Mesodermal cell (in vitro differentiated cells): ENCODE measurements at regions not wholly inside any gene's neighbourhood (a gene's known extent, or its start where the extent isn't known, plus 50 kb on each side); places are given as distances from the start of the nearest gene placed in this dataset.

Experiments
- H3K27ac ChIP-seq: 2 replicates; pipeline ENCODE4 v1.7.0; 2013; ENCODE audit warnings: mild to moderate bottlenecking, low read depth, low read length, moderate library complexity; ENCODE audit not compliant: severe bottlenecking
- H3K36me3 ChIP-seq: 2 replicates; pipeline ENCODE4 v1.7.1; 2013; ENCODE audit warnings: mild to moderate bottlenecking, low read length, moderate library complexity; ENCODE audit not compliant: control insufficient read depth, insufficient read depth
- H3K4me1 ChIP-seq: one replicate; pipeline ENCODE4 v1.7.1; 2013; ENCODE audit warnings: mild to moderate bottlenecking, low read length; ENCODE audit not compliant: insufficient read depth, control insufficient read depth, poor library complexity, severe bottlenecking
- H3K4me3 ChIP-seq: 2 replicates; pipeline ENCODE4 v1.7.0; 2013; ENCODE audit warnings: low read length, control low read depth, mild to moderate bottlenecking; ENCODE audit not compliant: insufficient read depth, poor library complexity, severe bottlenecking; ENCODE audit errors: extremely low read depth
- H3K9me3 ChIP-seq: 2 replicates; pipeline ENCODE4 v1.7.1; 2013; ENCODE audit warnings: mild to moderate bottlenecking, low read length, moderate library complexity; ENCODE audit not compliant: control insufficient read depth
- WGBS, 2 experiments: methylation state at CpG; one replicate each; pipeline ENCODE4 v1.1.5; 2013; ENCODE audit warnings: missing lambda C conversion rate in 2 of 2; ENCODE audit not compliant: insufficient coverage in 2 of 2; 5-methylcytosine and 5-hydroxymethylcytosine counted together

- Histone ChIP-seq H3K9me3 (no peaks in the 10 kb centered on the region), H3K36me3 (no peaks in the 10 kb centered on the region), H3K27ac (no peak overlapping the region), H3K4me3 (no peak overlapping the region), H3K4me1 (peaks cover 4% of the 10 kb centered on the region)
- 92 to 93% methylated on average over 8 of the region's 8 CpGs for WGBS, 2 experiments
Measured at GRCh38 chr2:105469781-105470180, 70.9 kb upstream of the FHL2 start.

DNA sequence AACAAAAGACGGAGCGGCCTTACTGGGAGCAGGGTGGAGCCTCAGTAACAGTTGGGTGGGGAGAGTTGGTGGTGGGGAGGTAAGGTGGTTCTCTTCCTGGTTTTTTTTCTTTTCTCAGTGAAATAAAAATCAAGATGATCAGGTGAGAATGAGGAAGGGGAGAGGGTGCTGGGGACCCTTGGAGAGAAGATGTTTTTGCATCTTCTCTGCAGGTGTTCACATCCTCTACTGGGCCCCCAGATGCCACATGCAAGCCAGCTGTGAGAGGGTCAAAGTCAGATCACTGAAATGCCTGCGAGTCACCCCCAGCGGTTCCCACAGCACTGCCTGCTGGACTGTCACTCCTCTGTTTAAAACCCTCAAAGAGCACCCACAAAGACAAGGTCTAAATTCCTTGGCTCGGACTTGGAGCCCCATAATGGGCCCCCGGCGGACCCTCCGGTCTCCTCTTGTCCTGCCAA, 69.8 kb upstream of the FHL2 start:
- Histone ChIP-seq H3K27ac (no peak overlapping the region), H3K36me3 (no peaks in the 10 kb centered on the region), H3K9me3 (no peaks in the 10 kb centered on the region), H3K4me1 (peaks cover 4% of the 10 kb centered on the region), H3K4me3 (no peak overlapping the region)
- 64 to 82% methylated on average over 6 to 8 of the region's 8 CpGs for WGBS, 2 experiments

DNA sequence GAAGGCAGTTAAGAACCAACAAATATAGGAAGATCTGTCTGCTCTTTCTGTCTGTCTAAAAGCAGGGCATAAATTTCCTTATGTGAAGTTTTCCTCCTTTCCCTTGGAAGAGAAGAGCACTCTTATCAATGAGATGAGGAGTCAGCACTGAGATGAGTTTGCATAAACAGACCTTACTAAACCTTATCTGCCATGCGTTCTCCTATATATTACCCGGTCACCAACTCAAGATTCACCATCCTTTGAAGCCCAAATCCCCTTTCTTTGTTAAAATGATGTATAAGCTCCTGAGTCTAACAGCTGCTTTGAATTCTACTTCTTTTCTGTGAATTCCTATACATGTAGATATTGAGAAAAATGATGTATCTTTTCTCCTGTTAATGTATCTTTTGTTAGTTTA, 65.5 kb upstream of the FHL2 start:
- Histone ChIP-seq H3K4me3 (no peak overlapping the region), H3K9me3 (no peaks in the 10 kb centered on the region), H3K27ac (no peak overlapping the region), H3K36me3 (no peaks in the 10 kb centered on the region), H3K4me1 (peaks cover 4% of the 10 kb centered on the region)
- WGBS, 2 experiments: no CpG with 5 or more reads among the region's 2 CpGs

DNA sequence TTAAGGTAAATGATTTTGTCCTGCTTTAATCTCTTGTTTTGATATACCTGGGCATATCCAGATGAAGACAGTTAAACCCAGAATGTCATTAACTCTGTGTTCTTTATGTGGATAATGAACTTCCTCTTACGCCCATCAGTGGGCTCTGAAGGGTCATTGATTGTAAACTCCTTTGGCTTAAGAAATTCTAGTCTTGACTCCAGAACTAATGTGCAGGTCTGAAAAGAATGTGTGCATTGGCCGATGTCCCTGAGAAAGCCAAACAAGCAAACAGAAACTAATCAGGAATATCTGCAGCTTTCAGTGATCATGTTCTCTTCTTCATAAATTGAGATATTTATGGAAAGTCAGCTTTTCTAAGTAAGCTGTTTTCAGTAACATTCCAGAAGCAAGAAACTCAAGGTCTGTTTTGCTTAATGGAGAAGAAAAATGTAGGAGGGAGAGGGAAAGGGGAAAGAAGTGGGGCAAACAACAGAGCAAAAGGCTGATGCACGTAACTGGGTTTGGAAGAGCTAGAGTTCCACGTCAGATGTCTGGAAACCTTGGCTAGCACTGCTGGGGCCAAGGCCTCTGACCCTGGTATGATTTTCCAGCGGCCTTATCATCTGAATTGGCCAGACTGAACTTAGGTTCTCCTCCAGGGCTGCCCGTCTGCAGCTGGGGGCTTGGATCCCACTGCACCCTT, 61.3 kb upstream of the FHL2 start:
- 82 to 92% methylated on average over 4 to 5 of the region's 6 CpGs for WGBS, 2 experiments

GRCh38 chr2:105458076-105458475, 59.2 kb upstream of the FHL2 start:
- H3K36me3 ChIP-seq: no peaks in the 10 kb centered on the region
- 87 to 90% methylated on average over 5 of the region's 6 CpGs for WGBS, 2 experiments

More for the DNA sequence above, 61.3 kb upstream of the FHL2 start:
- H3K4me3 ChIP-seq: no peak overlapping the region
- H3K9me3 ChIP-seq: no peaks in the 10 kb centered on the region
- H3K27ac ChIP-seq: no peak overlapping the region
- H3K4me1 ChIP-seq: no peaks in the 10 kb centered on the region
- H3K36me3 ChIP-seq: no peaks in the 10 kb centered on the region

GRCh38 chr2:105455488-105456003, 56.7 kb upstream of the FHL2 start:
- no peak overlapping the region for H3K4me3 ChIP-seq
- no peaks in the 10 kb centered on the region for H3K9me3 ChIP-seq
- WGBS, 2 experiments: 63 to 96% methylated on average over 1 to 3 of the region's 3 CpGs
- H3K27ac ChIP-seq: no peak overlapping the region
- no peaks in the 10 kb centered on the region for H3K36me3 ChIP-seq
- no peaks in the 10 kb centered on the region for H3K4me1 ChIP-seq

More at GRCh38 chr2:105458076-105458475, 59.2 kb upstream of the FHL2 start:
- no peak overlapping the region for H3K27ac ChIP-seq
- no peaks in the 10 kb centered on the region for H3K9me3 ChIP-seq
- H3K4me1 ChIP-seq: no peaks in the 10 kb centered on the region
- H3K4me3 ChIP-seq: no peak overlapping the region

DNA sequence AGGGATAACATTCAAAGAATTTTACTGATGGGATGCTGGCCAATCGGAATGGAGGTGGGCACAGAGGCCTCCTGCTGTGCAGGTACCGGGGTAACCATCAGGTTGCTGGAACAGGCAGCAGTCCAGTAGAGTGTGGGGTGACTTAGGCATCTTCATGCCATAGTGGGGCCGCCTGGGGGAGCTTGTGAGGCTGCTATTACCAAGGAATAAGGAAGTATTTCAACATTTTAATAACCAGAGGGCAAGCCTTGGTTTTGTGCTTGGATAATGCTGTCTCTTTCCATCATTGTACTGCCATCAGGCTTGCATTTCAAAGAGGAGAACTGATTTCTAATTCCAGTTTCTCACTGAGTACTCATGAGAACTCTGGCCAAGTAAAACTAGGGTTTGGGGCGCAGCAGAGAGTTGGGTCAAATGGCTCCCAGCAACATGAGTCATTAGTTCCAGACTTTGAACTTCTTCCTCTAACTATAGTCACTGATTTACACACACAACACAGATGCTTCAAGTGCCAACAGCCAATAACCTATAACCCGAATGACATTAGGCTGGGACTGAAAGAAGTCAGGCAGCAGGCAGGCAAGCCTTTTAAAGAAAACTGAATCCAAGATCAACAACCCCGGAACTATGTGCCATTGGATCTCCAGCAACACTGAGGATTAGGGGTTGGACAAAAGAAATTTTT, 56.1 kb upstream of the FHL2 start:
- WGBS, 2 experiments: 57 to 71% methylated on average over 3 to 4 of the region's 6 CpGs
- Histone ChIP-seq H3K36me3 (no peaks in the 10 kb centered on the region), H3K4me1 (no peaks in the 10 kb centered on the region), H3K9me3 (no peaks in the 10 kb centered on the region), H3K4me3 (no peak overlapping the region), H3K27ac (no peak overlapping the region)

DNA sequence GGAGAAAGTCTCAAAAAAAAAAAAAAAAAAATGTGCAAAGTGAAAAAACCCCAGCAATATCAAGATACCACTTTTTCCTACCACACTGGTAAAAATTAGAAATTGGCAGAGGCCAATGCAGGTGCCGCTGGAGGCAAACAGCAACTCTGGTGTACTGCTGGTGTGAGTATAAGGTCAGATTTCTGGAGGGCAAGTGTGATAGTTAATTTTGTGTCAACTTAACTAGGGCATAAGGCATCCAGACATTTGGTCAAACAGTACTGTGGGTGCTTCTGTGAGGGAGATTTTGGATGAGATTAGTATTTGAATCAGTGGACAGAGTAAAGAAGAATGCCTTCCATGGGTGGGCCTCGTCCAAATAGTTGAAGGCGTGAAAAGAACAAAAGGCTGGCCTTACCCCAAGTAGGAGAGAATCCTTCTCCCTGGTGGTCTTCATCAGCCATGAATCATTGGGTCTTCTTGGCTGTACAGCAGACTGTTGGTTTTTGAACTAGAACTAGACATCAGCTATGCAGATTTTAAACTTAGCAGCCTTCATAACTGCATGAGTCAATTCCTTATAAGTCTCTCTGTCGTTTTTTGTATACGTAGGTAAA, 52.8 kb upstream of the FHL2 start:
- Histone ChIP-seq H3K9me3 (no peaks in the 10 kb centered on the region), H3K4me3 (no peak overlapping the region), H3K27ac (no peak overlapping the region), H3K36me3 (no peaks in the 10 kb centered on the region), H3K4me1 (no peaks in the 10 kb centered on the region)
- WGBS, 2 experiments: 86 to 92% methylated on average over 2 to 3 of the region's 5 CpGs

DNA sequence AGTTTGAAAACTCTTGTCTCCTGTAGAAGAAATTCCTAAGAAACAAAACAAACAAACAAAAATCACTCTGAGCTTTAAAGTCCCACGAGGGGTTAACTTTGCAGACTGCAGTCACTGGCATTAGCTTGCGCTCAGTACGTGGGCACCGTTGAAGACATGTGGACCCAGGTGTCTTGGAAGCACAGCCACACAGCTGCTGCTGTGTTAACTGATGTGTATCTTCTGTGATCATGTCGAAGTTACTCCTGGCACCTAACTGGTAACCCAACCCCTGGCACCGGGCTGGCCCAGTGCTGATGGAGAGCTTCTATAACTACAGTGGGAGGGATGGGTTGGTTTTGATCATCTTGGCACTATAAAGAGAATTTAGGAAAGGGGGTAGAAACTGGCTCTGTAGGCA, 51.6 kb upstream of the FHL2 start:
- Histone ChIP-seq H3K4me3 (no peak overlapping the region), H3K27ac (no peak overlapping the region), H3K9me3 (no peaks in the 10 kb centered on the region), H3K36me3 (no peaks in the 10 kb centered on the region), H3K4me1 (no peaks in the 10 kb centered on the region)
- WGBS, 2 experiments: 73 to 81% methylated on average over 5 to 6 of the region's 6 CpGs

DNA sequence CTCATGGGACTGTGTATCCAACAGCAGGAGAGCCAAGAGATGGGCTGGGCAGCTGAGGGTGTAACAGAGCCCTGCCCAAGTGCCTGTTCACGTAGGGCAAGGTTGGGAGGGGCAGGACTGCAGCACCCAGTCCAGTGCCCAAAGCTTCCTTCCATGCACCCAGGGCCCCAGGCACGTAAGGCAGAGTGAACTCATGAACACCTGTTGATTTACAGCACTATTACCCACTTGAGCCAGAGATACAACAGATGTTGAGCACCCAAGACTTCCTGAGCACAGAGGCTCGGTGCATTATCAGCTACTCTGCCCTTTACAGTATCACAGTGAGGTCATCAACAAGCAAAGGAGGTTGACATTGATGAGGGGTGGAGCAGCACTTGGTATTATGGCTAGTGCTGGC, 50.2 kb upstream of the FHL2 start:
- no peak overlapping the region for H3K4me3 ChIP-seq
- no peak overlapping the region for H3K27ac ChIP-seq
- no peaks in the 10 kb centered on the region for H3K4me1 ChIP-seq
- 89 to 90% methylated on average over 2 of the region's 3 CpGs for WGBS, 2 experiments
- H3K36me3 ChIP-seq: no peaks in the 10 kb centered on the region
- no peaks in the 10 kb centered on the region for H3K9me3 ChIP-seq
